Ammon's horn (tissue), 1 donor: ENCODE measurements at regions not wholly inside any gene's neighbourhood (a gene's known extent, or its start where the extent isn't known, plus 50 kb on each side); places are given as distances from the start of the nearest gene placed in this dataset.

Experiments
- DNase-seq: peaks from one replicate; pipeline ENCODE4 v3.0.0-alpha.2; 2016; ENCODE audit warnings: low spot score

DNA sequence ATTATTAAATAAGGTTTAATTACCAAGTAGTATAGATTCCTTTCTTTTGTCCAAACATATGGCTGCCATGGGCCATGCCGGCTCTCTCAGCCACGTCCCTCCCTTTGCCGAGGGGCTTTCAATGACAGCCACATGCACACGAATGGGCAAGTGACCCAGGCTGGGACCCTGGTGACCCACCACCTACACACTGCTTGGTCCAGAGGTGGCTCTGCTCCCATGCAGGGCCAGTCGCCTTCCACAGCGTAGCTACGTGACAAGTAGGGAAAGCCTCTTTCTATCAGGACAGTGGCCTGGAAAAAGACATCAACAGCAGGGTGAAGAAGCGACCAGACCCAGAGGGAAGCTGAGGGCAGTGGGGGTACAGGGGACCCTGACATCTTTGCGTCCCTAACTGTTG is 152.8 kb upstream of the CST7 start:
- no peak for DNase-seq

DNA sequence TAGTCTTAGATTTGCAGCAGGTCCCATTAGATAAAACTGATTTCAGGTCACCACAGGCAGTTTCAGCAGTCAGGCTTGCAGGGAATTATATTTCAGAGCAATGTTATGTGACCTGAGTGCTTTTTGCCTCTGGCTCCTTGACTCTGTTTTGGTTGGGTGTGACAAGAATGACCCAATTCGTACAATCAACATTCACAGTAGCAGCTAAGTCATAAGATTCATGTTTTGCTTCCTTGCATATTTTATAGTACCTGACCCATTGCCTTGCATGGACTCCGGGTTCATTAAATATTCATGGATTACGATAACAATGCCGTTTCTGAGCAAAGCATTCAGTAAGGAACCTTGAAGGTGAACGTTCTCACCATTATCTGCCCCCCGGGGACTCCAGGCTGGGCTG is 152.0 kb upstream of the CST7 start:
- no peak for DNase-seq

DNA sequence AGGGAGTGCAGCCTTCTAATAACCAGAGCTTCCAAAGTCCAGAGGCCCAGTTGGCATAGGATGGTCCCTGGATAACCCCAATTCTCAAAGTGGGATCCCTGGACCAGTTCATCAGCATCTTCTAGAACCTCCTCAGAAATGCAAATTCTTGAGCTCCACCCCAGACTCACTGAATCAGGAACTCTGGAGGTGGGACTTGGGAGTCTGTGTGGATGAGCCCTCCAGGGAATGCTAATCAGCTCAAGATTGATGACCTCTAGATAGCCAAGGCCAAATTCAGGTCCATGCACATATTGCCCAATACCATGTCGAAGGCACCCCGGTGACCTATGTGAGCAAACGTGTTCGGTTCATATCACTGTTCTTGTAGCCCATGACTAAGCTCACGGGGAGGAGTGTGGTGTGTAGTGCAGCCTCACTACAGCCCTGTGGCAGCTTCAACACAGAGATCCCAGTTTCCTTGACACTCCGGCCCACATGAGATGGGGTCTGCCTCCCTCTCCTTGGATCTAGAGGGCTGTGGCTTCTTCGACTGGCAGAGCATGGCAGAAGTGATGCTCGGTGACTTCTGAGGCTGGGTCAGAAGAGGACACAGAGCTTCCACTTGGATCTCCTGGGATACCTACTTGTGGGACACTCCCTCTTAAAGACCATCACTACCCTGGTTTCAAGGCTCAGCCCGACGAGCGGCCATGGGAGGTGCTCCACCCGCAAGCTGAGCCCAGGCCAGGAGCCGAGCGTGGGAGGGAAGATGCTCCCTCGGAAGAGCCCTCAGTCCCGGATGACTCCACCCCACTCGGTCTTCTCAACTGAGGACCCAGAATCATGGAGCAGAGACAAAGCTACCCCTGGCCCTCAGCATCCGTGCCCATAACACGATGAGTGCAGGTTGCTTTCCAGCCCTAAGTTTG is 151.1 kb upstream of the CST7 start:
- no peak for DNase-seq

DNA sequence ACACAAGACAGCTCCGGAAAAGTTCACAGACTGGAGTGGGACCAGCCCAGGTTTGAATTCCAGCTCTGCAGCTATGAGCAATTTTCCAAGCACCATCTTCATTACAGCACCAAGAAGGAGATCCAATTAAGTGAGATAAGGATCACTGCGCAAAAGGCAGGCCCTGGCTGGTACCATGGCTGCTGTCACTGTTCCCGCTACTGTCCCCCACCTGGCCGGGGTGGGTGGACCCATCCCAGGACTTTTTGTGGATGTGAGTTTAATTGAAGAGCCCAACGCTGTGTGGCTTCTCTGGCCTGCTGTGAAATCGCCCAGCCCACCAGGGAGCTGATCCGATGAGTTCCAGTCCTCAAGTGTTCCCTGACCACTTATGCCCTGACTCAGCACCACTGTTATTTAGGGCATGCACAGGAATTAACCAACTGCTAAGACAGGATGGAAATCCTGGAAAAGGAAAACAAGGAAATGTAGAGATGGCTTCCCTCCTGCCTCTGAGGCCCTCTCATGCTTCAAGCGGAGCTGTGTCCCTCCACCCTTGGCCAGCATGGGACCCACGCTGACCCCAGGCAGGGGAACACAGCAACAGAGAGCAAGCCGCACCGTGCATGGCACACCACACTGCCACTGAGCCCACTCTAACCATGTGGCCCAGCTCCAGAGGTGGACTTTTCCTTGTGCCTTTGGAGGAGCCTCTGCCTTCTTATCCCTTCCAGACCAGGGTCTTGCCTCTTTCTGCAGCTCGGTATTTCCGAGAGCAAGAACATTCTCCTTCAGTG is 150.0 kb upstream of the CST7 start:
- DNase-seq: no peak

DNA sequence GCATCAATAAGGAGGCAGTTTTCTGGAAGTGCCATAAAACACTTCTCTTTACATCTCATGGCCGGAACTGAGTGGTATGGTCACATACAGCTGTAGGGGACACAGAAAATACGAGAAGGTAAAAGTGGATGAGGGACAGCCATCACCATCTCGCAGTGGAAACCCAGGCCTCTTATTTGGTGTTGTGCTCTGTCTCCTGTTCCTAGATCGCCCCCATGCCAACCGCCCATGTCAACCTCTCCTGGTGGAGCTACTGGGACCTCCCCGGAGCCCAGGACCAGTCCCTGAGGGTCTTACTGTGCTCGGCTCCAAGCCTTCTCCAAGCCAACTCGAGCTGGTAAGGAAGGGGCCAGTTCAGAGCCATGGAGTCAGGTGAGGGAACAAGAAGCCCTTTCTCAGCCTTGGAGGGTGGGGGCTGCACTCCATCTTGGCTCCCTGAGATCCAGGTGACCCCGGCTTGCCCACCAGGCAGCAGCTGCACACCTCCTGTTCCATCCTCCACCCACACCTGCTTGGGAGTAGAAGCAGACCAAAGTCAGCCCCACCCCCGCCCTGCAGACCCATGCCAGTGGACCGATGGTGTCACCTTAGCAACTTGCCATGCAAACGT is 149.0 kb upstream of the CST7 start:
- DNase-seq: no peak

DNA sequence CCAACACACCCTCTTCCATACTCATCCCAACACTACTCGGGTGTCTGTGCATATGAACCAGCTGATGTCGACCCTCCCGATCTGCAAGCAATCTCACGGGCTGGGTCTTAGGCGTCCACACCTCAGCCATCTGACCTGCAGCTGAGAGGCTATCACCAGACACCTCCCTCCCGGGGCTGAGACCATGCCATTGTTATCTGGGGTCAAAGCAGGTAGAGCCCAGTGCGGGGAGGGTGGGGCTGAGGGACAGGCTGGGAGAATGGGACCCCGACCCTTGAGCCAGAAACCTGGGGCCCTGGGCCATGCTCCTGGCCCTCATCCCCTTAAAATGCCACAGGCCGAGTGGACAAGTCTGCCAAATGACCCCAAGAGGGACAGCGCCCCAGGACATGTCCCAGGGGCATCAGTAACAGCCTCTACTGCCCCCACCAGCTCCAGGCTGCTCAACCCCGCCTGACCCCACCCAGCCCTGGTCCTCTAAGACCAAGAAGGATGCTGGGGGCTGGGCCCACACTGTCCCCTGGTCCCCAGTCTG is 146.7 kb upstream of the CST7 start:
- no peak for DNase-seq

DNA sequence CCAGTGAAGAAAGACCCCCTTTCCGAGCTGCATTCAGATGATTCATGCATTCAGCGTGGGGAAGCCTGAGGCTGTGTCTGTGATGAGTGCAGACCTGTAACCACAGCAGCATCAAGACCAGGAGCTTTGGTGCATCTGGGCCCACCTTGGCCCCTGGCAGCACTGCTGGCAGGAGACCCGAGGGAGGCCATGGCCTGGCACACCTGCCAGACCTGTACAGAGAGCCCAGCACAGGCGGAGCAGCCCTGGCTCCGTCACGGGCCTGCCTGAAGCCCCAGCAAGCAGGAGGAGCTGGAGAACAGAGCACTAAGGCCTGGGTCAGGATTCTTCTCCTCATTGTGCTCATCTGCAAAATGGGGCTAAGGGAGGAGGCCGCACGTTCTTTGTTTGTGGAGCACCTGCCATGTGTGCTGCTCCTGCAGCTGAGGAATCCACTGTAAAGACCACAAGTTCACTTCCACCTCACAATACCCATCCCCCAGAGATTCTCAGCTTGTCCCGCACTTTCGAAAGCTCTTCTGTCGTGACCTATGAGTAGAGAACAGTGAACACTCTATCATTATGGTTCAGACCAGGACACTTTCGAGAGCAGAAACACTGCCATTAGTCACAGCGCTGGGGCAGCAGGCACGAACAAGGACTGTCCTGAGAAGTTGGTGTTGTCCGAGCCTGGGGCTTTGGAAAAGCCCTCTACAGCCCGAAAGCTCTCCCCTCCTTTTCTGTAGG is 144.4 kb upstream of the CST7 start:
- DNase-seq: no peak

DNA sequence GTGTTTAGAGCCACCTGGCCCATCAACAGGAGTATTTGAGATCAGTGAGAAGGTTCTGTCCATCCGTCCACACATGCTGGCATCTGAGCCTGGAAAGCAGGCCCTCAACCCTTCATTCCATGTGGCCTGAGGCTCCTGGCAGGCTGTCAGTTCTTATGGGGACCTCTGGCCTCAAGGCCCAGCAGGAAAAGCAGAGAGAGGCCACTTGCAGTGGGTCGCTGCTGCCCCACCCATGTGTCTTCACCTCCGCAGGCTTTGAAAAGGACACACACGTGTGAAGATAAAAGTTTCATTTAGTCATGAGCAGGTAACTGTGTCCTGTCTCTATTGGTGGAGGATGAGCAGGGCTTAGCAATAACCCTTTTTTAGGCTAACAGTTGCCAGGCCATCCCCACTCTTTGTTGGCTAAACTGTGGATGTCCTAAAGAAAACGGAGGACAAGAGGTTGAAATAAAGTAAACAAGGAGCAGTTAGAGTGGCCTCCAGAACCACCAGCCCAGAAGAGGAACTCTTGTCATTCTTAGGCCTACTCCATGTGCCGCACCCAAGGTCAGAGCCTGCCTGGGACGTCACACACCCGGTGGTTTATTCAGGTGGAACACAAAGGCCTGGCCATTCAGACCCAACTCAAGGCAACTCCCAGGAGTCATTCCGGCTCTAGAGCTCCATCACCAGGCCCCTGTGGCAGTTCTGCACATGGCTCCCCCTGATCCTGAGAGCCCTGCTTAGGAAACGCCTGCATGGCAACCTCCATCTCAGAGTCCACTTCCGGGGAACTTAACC is 143.4 kb upstream of the CST7 start:
- DNase-seq: no peak

DNA sequence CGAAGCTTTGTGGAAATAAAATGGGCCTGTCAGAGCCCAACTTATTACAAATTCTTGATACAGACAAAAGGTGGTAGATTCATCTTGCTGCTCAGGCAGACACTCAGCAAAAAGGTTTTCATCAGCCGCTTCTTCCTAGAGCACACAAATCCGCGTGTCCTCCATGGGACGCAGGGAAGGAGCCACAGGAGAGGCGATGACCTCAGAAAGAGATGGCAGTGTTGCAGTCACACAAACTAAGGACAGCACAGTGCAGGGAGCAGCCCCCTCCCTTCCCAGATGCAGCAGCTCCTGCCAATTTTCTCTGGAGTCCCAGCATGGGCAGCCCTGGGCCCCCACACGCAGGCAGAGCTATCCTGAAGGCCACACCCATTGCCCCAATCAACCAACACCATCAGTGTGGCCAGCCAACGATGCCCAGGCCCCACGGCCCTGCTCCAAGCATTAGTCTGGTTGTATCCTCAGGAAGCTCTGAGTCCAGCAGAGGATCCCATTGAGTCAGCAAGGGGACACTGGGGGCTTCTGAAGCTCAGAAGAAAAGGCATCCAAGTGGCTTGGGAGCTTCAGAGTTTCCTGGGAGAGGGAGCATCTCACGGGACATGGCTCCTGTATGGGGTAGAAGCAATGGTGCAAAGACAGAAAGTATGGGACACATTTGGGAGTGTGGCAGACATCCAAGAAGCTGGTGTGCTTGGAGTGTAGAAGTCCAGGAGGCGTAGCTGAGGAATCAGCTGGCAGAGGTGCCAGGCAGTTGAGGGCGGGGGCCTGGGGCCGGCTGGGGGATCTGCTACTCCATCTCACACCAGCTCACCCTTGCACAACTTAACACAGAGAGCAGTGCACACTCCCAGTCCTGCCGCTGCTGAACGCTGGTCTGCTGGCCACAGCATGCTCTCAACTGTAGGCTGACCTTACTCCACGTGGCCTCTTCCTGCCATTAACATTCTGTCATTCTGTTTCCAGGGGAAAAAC is 142.1 kb upstream of the CST7 start:
- no peak for DNase-seq

DNA sequence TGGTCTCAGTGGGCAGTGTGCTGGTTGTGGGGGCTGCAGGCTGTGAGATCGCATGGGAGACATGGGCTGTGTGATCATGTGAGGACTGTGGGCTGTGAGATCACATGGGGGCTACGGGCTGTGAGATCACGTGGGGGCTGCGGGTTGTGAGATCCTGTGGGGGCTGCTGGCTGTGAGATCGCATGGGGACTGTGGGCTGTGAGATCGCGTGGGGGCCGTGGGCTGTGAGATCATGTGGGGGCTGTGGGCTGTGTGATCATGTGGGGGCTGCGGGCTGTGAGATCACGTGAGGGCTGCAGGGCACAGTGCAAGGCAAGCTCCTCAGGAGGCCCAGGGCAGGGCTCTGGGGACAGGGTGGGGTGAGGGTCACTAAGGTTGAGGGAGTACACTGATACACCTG is 140.5 kb upstream of the CST7 start:
- DNase-seq: no peak

DNA sequence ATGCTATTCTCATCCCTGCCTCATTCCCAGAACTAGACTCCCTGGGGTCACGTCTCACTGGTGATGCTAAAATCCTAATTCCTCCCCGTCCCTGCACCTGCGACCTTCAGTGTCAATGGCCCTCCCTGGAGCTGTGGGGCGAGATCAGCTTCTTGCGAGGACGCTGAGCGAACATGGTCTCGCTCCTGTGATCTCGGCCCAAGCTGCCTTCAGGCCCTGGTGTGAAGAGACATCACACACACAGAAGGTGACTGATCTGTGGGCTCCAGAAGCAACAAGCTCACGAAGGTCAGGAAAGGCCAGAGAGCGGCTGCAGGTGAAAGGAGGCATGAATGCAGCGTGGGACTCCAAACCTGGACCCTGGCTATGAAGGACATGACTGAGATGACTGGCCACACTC is 139.5 kb upstream of the CST7 start:
- DNase-seq: no peak

DNA sequence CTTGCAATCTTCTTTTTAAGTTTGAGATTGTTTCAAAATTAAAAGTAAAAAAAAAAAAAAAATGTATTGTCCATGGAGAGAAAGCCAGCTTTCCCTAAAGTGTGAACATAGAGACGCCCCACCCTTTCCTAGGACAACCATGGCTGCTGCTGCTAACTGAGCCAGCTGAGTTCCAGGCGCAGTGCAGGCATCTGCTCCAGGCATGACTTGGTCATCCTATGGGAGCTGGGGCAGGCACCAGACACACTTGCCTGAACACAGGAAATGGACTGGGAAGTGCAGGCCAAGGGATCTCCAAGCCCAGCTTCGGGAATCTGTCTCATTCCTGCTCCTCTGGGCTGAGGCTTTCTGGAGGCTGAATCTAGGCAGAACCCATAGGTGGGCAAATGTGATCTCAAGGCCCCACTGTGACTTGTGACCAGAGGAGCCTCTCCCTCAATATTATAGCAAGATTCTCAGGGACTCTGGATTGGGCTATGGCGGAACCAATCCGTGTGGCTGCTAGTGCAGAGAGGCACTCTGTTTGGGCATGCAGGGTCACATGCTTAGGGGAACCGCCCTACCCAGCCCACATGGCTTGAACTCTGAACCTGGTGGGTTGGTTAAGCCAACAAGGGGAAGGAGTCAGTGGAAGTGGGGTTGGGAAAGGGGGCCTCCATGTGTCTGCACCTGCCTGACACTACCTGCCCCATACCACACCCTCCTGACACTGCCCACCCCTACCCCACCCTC is 138.2 kb upstream of the CST7 start:
- DNase-seq: no peak

DNA sequence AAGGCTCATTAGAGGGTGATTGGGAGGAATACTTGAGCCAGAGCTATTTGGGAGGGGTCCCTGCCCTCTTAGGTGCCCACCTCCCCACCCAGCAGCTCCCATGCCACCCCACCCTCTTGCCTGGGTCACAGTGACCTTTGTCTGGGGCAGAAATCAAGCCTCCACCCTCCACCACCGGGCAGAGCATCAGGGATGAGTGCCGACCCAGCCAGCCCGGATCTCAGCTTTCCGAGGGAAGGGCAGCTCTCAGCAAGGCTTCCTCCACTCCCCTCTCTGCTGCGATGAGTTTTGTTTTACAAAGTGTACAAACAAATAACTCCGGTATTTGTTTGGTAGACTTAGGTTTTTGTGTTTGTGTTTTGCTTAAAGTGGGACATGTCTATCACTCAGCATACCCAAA is 136.7 kb upstream of the CST7 start:
- no peak for DNase-seq

DNA sequence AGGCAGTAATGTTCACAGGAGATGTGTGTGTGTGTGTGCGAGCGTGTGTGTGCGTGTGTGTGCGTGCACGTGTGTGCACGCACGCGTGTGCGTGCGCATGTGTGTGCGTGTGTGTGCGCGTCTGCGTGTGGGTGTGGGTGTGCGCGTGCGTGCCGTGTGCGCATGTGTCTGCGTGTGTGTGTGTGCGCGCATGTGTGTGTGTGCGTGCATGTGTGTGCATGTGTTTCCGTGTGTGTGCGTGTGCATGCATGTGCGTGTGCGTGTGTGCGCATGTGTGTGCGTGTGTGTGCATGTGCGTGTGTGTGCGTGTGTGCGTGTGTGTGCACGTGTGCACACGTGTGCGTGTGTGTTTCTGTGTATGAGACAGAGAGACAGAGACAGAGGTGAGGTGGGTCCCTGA is 136.0 kb upstream of the CST7 start:
- DNase-seq: no peak

DNA sequence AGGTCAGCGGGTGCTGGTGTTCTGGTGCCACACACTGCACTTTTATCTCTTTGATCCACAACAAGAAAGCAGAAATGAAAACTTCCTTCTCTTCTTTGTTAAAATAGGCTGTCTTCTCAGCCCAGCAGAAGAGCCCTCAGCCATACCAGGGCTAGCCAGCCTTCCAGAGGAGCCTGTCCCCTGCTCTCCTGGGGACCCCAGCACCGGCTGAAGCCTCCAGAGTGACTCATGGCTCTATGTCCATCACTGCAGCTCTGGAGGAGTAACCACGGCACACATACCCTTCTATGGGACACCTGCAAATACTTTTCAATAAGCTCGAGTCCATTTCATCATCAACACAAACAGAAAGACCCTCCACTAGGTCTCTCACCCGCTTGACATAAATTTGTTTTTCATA is 135.6 kb upstream of the CST7 start:
- no peak for DNase-seq

DNA sequence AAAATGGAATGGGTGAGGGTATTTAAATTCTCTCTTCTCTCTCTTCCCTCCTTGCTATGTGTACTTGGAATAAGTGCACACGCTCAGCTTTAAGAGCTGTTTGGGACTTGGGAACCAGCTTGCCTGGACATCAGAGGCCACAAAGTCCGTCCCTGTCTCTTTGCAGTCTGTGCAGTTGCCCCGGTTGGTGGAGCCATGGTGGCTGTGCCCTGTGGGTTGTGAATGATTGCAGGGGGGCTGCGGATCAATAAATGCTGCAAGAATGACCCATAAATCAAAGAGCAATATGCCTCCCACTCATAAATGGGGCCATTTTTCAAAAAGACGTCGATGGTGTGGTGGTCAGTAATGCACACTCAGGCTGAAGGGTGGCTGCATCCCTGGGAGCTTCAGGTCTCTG is 135.1 kb upstream of the CST7 start:
- no peak for DNase-seq

DNA sequence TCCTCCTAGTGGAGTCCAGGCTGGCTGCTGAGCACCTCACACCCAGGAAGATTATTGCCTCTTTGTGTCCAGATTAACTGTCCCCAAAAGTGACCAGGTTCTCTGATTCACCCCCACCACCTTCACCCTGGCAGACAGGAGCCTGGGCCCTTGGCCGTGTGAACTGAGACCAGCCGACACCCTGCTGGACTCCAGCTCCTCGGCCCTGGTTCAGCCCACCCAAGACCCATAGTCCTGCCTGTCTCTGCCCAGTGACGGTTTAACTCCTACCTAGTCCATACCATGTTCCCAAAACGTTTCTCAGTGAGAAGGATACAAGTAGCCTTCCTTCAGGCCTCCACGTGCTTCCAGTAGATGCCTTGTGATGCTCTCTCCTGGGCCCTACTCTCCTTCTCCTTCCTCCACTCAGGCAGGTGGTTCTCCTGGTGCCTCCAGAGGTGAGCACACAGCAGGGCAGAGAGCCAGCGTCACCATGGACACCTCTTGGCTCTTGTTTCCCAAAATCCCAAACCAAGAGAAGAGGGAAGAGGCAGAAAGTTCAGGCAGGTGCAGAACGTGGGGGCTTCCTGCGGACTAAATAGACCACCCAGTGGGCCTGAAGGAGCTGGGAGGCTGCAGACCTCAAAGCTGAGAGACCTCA is 134.4 kb upstream of the CST7 start:
- no peak for DNase-seq

DNA sequence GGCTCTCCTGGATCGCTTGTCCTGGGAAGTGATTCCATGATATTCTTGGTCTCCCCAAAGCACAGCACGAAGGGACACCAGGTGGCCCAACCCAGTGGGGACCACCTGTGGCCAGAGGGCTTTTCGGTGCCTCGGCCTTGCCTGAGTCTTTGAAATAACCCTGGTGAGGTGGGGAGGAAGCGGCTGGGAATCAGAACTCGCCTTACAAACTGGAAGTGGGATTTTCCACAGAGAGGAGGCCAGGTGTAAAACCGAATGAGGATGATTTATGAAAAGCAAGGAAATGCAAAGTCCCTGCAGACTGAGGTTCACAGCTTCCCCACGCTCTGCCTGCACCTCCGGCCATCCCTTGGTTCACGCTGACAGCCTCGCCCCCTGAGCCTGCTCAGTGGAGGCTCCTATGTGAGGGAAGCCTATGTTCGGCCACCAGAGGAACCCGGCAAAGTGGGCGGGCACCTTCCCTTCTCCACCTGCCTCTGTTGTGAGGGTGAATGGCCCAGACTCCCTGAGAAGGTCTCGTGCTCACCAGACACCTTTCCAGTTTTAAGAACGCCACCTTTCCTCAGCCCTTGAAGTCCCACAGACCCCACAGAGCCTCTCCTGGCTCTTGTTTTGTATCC is 133.8 kb upstream of the CST7 start:
- no peak for DNase-seq
